GM21423 (cell line): ENCODE measurements at regions not wholly inside any gene's neighbourhood (a gene's known extent, or its start where the extent isn't known, plus 50 kb on each side); places are given as distances from the start of the nearest gene placed in this dataset.

Experiments used
- ATAC-seq: cut with Tn5 transposase; IDR thresholded peaks from one replicate; pipeline ENCODE4 v1.9.1; 2021; ENCODE audit warnings: mild to moderate bottlenecking, moderate library complexity; ENCODE audit not compliant: unreplicated experiment

GRCh38 chr7:156000601-156001396, 188.5 kb upstream of the SHH start:
- ATAC-seq, result no peak

- ATAC-seq, result no peak
Measured at GRCh38 chr7:155999631-156000489, 187.6 kb upstream of the SHH start.

- no peak for ATAC-seq
Measured at GRCh38 chr7:155998766-155999630, 186.7 kb upstream of the SHH start.

- no peak for ATAC-seq
Measured at GRCh38 chr7:155998328-155998691, 186.0 kb upstream of the SHH start.

GRCh38 chr7:155997431-155998327, 185.4 kb upstream of the SHH start:
- ATAC-seq, result no peak

GRCh38 chr7:155996718-155997280, 184.5 kb upstream of the SHH start:
- no peak for ATAC-seq

GRCh38 chr7:155995183-155995612, 182.9 kb upstream of the SHH start:
- ATAC-seq, result no peak

GRCh38 chr7:155994279-155994811, 182.1 kb upstream of the SHH start:
- ATAC-seq, result no peak

- no peak for ATAC-seq
Measured at GRCh38 chr7:155993420-155994278, 181.4 kb upstream of the SHH start.

GRCh38 chr7:155992974-155993373, 180.7 kb upstream of the SHH start:
- no peak for ATAC-seq

GRCh38 chr7:155992538-155992937, 180.3 kb upstream of the SHH start:
- ATAC-seq, result no peak

GRCh38 chr7:155992107-155992506, 179.8 kb upstream of the SHH start:
- ATAC-seq, result no peak

GRCh38 chr7:155991470-155991869, 179.2 kb upstream of the SHH start:
- no peak for ATAC-seq

- no peak for ATAC-seq
Measured at GRCh38 chr7:155988416-155988815, 176.2 kb upstream of the SHH start.

- no peak for ATAC-seq
Measured at GRCh38 chr7:155987681-155988235, 175.5 kb upstream of the SHH start.

- no peak for ATAC-seq
Measured at GRCh38 chr7:155986497-155987160, 174.4 kb upstream of the SHH start.

- ATAC-seq, result no peak
Measured at GRCh38 chr7:155985518-155986250, 173.4 kb upstream of the SHH start.
